ENCODE measurements at regions not wholly inside any gene's neighbourhood (a gene's known extent, or its start where the extent isn't known, plus 50 kb on each side); places are given as distances from the start of the nearest gene placed in this dataset.

DNA sequence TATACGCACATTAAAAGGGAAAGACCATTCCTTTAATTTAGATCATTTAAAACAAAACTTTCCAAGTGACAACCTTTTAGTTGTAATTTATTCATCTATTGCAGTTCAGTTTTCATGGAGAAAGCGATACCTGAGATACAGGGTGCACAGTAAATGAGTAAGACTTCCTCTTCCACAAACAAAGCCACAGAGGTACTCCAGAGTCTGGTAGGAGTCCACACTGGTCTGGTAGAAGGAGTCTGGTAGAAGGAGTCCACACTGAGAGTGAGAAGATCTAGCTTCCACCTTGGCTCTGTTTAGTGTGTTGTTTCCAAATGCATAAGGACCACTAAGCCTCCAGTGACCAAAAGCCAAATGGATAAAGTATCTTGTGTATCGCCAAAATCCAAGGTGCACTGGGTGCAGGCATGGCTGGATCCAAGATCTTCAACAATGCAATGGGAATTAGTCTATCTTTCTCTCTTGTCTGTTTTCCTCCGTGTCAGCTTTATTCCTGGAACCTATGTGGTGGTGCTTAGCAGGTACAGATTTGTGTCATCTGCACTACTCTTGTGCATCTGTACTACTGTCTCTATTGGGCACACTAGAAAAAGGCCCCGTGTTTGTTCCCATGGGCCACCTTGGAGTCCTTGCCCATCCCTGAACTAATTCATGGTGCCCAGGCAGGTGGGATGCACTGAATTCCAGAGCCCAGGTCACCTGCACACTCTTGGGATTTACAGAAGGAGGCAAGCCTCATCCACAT, 331.1 kb downstream of the BCL11B start:
- DNase-seq = no peak

DNA sequence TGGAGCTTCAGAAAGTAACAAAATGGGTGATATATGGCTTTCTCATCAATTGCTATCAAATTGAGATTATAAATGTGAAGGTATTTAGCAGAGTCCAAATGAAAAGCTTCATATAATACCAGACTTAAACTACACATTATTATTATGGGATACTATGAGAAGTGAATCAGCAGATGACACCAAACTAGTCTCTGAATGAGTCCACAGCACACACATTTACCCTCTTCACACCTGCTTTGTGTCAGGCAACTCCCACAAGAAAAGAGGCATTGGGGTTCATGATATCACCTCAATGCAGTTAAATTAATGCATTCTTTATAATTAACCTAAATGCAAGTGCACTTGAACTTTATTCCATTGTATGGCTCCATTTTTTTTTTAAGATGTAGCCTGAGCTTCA, 330.5 kb downstream of the BCL11B start:
- DNase-seq = no peak

GRCh38 chr14:98943907-98944306, 328.1 kb downstream of the BCL11B start:
- DNase-seq = no peak

- no peak for DNase-seq
These were observed 327.0 kb downstream of the BCL11B start for GRCh38 chr14:98944989-98945388.

DNA sequence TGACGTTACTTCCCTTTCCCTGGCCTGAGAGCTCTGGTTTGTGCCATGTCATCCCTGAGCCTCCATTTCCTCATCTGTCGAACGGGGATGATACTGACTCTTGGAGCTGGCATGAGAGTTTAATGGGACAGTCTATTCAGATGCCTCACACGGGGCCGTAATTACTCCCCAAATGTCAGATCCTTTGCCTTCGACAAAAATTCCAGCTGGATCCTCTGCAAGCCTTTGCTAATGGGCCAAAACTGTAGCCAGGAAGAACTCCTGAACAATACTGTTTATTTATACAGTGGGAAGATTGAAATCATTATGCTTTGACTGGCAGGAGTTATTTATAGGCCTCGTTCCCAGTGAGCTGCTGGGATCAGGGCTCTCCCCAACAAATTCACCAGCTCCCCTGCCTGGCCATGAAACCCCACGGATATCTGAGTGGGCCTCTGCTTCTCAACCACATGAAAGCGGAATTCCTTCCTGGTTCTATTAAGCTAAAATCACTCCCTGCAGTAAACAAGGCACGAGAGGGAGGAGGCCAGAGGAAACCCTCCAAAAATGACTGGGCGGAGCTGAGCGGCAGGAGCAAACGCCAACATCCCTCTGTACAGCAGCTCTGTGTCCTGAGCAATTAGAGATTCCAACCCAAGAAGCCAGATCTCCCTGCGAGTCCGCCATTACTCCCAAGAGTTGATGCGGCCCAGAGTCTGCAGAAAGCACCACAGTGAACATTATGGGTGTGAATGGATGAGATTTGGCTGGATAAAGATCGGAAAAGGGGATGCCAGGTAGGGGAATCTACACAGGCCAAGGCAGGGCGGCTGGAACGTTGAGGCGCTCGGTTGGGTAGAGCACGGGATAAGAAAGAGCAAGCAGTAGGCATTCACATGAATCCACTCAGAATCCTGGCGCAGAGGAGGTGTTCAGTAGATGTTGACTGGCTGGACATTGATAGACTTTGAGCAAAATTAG, 326.1 kb downstream of the BCL11B start:
- peak in 1 of 2 donors; percentile 19 for DNase-seq

DNA sequence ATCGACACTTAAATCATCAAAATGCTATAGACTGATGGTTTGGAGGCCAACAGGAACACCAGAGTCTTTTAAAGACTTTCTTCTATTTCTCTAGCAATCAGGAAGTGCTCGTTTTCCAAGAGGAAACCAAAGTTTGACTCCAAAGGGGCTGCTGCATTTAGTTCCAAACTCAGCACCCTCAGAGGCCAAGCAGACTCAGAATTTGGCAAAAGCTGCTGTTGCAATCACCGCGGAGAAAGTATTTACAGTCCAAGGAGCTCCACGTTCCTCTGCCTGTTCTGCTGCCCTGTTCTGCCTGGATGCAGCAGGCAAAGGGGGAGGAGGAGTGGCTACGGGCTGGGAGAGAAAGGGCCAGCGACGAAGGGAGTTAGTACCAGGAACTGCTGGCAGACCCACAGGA, 325.1 kb downstream of the BCL11B start:
- DNase-seq = peak; percentile 77 to 79

GRCh38 chr14:98947911-98948595, 323.9 kb downstream of the BCL11B start:
- no peak for DNase-seq

DNA sequence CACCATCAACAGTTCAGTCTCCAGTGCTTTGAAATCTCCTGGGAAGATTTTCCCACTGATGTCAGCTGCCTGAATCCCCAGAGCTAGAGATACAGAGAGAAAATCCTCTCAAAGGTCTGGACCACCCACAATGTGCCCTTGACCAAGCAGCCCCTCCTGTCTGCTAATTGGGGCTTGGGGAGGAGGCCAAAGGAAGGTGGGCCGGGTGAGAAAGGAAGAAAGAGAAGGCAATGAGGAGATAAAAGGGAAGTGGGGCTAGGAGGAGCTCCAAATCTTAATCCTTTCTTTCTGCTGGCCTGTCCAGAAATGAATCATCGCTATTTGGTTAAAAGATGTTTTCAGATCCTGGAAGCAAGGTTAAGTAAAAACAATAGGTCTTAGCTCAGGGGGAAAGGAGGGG, 322.9 kb downstream of the BCL11B start:
- no peak for DNase-seq

GRCh38 chr14:98949481-98950135, 322.4 kb downstream of the BCL11B start:
- DNase-seq = no peak

GRCh38 chr14:98950353-98950895, 321.6 kb downstream of the BCL11B start:
- DNase-seq = no peak

DNA sequence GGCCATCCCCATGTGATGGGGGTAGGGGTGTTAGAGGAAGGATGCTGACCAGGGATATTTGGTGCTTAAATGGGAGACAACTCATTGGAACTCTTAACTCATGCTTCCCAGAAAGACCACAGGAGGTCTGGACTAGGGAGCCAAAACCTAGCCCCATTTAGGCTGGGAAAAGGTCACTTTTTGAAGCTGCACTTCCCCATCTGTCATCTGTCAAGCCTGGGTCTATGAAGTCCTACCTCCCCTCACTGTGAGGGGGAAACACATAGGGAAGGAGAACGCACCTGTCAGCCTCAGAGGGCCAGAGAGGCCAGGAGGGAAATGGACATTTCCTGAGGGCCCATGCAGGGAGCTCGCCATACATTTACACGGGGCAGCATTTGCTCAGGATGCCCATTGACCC, 321.0 kb downstream of the BCL11B start:
- DNase-seq = no peak

DNA sequence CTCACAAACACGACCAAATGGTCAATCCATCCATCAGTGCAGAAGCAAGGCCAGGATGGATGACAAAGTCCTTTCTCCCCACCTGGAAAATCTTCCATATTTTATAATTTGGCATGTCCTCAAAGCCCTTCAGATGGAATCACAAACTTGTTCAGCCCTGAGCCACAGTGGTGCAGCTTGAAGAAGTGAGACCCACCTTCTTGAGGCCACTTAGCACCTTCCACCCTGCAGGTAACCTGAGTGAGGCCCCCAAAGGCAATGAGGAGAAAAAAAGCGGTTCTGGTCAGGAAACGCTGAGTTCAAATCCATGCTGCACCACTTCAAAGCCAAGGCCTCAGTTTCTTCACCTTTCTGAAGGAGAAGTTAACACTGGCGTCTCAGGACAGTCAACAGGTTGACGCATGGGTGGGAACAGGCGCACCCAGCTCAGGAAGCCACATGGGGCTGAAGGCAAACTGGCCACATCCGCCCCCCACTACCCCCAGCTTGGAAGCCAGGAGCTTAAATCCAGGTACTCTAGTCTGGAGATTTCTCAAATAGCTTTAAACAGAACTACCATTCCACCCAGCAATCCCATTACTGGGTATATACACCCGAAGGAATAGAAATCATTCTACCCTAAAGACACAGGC, 320.4 kb downstream of the BCL11B start:
- no peak for DNase-seq

DNA sequence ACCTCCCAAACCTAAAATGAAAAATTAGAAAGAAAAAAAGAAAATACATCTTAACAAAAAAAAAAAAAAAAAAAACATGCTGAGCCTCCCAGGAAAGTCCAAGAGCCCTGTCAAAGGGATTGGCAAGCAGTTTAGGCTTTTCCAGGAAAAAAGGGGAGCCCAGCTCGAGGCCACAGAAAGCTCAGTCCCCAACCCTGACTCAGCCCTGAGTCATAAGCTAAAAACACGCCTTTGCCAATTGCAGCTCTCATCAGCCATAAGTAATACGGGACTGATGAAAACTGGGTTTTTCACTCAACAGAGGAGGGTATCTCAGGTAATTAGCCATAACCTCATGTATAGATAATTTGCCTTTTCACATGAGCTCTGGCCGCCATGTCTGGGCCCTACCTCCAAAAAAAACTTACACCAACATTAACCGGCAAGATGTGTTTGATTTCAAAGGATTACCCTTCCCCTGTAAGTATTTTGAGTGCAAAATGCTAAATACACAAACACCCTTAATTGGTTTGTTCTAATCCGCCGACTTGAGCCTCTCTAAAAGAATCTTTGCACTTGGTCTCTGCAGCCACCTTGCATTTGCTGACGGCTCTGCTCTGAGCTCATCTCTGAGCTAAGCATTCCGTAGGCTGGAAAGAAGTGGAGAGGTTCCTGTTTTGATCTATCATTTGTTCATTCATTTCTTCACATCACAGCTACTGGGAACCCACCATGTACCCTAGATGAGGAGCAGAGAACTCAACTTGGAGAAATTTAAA, 319.2 kb downstream of the BCL11B start:
- no peak for DNase-seq

DNA sequence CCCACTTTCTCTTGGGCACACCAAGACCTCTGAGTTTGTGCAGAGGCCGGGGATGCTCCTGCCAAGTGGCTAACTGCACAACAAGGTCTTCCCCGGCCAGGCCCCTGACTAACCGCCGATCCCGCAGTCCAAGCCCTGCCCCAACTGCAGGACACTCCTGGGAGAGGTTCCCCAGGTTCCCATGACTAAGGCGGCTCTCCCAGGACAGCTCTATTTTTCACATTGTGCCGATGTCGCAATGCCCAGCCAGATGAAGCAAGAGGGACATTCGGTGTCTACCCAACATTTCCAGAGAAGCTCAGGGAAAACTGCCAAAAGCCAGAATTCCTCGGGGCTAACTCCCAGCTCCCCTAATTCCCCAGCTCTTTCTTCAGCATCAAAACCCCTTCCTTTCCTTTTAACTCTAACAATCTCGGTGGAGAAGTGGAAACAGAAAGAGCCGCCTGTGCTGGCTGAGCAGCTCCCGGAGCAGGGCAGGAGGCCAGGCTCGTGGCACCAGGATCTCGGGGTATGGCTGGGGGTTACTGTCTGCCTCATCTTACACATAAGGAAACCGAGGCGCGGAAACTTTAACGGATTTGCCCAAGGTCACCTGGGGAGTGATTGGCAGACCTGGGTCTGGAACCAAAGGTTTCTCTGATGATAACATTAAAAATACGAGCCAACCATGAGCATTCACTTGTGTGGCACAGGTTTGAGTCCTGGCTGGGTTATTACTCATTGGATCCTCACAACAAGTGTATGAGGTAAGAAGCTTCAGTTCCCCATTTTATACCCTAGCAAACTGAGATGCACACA, 318.2 kb downstream of the BCL11B start:
- DNase-seq = peak; percentile 56 to 74

GRCh38 chr14:98954349-98955000, 317.5 kb downstream of the BCL11B start:
- no peak for DNase-seq

GRCh38 chr14:98955036-98955740, 316.8 kb downstream of the BCL11B start:
- DNase-seq = no peak

DNA sequence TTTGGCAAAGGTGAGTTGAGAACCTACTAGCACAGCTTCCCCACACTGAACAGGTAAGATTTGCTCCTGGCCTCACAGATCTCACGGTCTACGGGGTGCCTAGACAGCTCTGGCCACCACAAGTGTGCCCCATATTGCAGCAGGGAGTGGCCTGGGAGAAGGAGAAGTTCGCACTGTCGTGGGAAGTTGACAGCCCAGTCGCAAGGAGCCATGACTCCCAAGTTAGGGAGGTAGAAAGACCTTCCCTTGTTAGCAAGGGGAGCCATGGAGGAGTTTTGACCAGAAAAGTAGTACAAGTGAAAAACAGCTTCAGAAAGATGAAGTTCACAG, 316.3 kb downstream of the BCL11B start:
- DNase-seq = no peak

DNA sequence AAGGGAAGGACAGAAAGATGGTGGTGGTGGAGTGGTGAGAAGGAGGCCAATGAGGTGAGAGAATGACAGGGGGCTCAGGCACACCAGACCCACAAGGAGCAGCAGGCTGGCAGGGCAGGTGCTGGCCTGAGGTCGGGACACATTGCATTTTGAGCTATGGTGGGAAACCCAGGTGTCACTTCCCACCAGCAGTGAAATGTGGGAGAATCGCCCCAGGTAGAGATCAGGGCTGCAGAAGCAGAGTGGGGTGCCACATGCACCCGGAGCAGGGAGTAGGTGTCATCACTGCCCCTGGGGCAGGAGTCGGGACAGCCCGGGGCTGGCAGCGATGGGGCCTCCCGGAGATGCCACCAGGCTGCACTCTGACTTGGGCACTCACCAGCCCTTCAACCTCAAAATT, 315.8 kb downstream of the BCL11B start:
- DNase-seq = no peak

Measured in right lung (tissue), 2 donors.